ENCODE measurements at regions not wholly inside any gene's neighbourhood (a gene's known extent, or its start where the extent isn't known, plus 50 kb on each side); places are given as distances from the start of the nearest gene placed in this dataset.

GRCh38 chr1:234990328-234990675 lies 138.3 kb downstream of the TOMM20 start:
- WGBS (ENCODE audit: insufficient coverage, low coverage, missing lambda C conversion rate), result 46% methylated on average over 3 of the region's 3 CpGs
- BruUV-seq (replicated peaks), result no TSS peak
- ATAC-seq (no peak; the same call in 2 of the 3 replicates), DNase-seq (ENCODE audit: extremely low read depth in 1 of 4, low spot score in 3 of 4) (no peak), FAIRE-seq (no peak)
- Histone ChIP-seq H3K79me2 (ENCODE audit: control insufficient read depth, insufficient read depth, low read length) (no peaks in the 10 kb centered on the region), H3K4me3 (no peak overlapping the region), H3K27me3 (ENCODE audit: control insufficient read depth in 2 of 2, insufficient read depth in 2 of 2, low read length in 2 of 2) (no peaks in the 10 kb centered on the region), H4K20me1 (replicated peaks; ENCODE audit: control insufficient read depth, insufficient read depth, low read length) (no peaks in the 10 kb centered on the region), H3K4me1 (replicated peaks in 1 of 2; ENCODE audit: control insufficient read depth in 2 of 2, insufficient read depth in 2 of 2, low read length in 2 of 2) (peaks cover 5 to 13% of the 10 kb centered on the region in 2 experiments; a peak in 4 of 5 replicates), H3K27ac (ENCODE audit: extremely low read depth, low read depth, low read length) (no peak overlapping the region), H3K36me3 (ENCODE audit: control insufficient read depth, insufficient read depth, low read length) (no peaks in the 10 kb centered on the region), H3K4me2 (ENCODE audit: insufficient read depth, low read length) (no peak overlapping the region), H2AFZ (ENCODE audit: low read depth, low read length) (no peak overlapping the region), H3K9me1 (ENCODE audit: control insufficient read depth, insufficient read depth, low read length) (no peaks in the 10 kb centered on the region), H3K9ac (ENCODE audit: insufficient read depth in 1 of 2, low read depth in 2 of 2, low read length in 2 of 2) (no peak overlapping the region), H3K9me3 (replicated peaks; ENCODE audit: control insufficient read depth, insufficient read depth, low read depth, low read length) (no peaks in the 10 kb centered on the region)
- TF ChIP-seq ZNF449 (CRISPR knock-in tag; IDR thresholded peaks at IDR 0.05) (no peak), TRIM25 (IDR thresholded peaks at IDR 0.05; ENCODE audit: borderline replicate concordance) (no peak)
- CTCF ChIA-PET (ENCODE audit: low intra/inter-chr PET ratio), result no interaction called here
- POLR2A ChIA-PET, result interaction anchor here (2.1 kb wide), 1 partner anchor 14 kb away, joined by 8 read pairs; no protein-coding TSS in a partner anchor
- in situ Hi-C loops (cut with MboI), result no loop called here
- intact Hi-C loops (cut with micrococcal nuclease), result no loop called here

Data from K562 (cell line).